IMR-90 (cell line): ENCODE measurements at regions not wholly inside any gene's neighbourhood (a gene's known extent, or its start where the extent isn't known, plus 50 kb on each side); places are given as distances from the start of the nearest gene placed in this dataset.

Experiments
- CEBPB ChIP-seq: IDR thresholded peaks from 2 replicates; pipeline ENCODE4 v1.6.1; 2012; ENCODE audit warnings: low read depth, low read length, improper control_type of control experiment
- CTCF ChIP-seq: conservative IDR thresholded peaks from 2 replicates; pipeline ENCODE4 v1.5.1; 2012; ENCODE audit warnings: mild to moderate bottlenecking, low read depth, low read length, improper control_type of control experiment
- ELK1 ChIP-seq: fragments of 150-350 bp; IDR thresholded peaks from 2 replicates; pipeline ENCODE4 v1.6.1; 2016; ENCODE audit warnings: low read depth, mild to moderate bottlenecking, low read length, moderate library complexity, borderline replicate concordance
- SMC3 ChIP-seq: fragments of 150-350 bp; IDR thresholded peaks from 2 replicates; pipeline ENCODE4 v1.6.1; 2016; ENCODE audit warnings: low read depth, mild to moderate bottlenecking, antibody characterized with exemption, low read length, moderate library complexity

GRCh38 chr2:237218756-237219155, 133.1 kb downstream of the COPS8 start:
- no peak for TF ChIP-seq ELK1
- TF ChIP-seq SMC3, result no peak
- no peak for TF ChIP-seq CEBPB
- TF ChIP-seq CTCF, result no peak
